Kidney epithelial cell (primary cell): ENCODE measurements at regions not wholly inside any gene's neighbourhood (a gene's known extent, or its start where the extent isn't known, plus 50 kb on each side); places are given as distances from the start of the nearest gene placed in this dataset.
"Not testable (repeated sequence)": the region's sequence is repeated elsewhere in the genome, so short reads cannot be mapped to it uniquely, and the experiment has no call there.

Experiments used
- DNase-seq: peaks from one replicate; pipeline ENCODE4 v3.0.0-alpha.2; 2010; ENCODE audit warnings: low read depth
- H3K27me3 ChIP-seq: 2 replicates; pipeline ENCODE4 v1.6.0; 2011; ENCODE audit warnings: low read length; ENCODE audit not compliant: control insufficient read depth, insufficient read depth
- H3K36me3 ChIP-seq: 2 replicates; pipeline ENCODE4 v1.5.1; 2011; ENCODE audit warnings: low read length; ENCODE audit not compliant: control insufficient read depth, insufficient read depth
- H3K4me3 ChIP-seq: 2 replicates; pipeline ENCODE4 v1.5.1; 2011; ENCODE audit warnings: low read depth, mild to moderate bottlenecking, control low read depth, low read length
- CTCF ChIP-seq: IDR thresholded peaks from 2 replicates; pipeline ENCODE4 v1.5.1; 2011; ENCODE audit warnings: mild to moderate bottlenecking, moderate library complexity, low read length, control low read depth, inconsistent platforms; ENCODE audit not compliant: insufficient read depth, poor library complexity, severe bottlenecking

- Histone ChIP-seq H3K27me3 (no peaks in the 10 kb centered on the region), H3K4me3 (no peak overlapping the region), H3K36me3 (no peaks in the 10 kb centered on the region)
- no peak for TF ChIP-seq CTCF
- DNase-seq: no peak
These were observed 274.5 kb upstream of the AZI2 start for GRCh38 chr3:28623106-28623505.

GRCh38 chr3:28624084-28624483 lies 275.5 kb upstream of the AZI2 start:
- Histone ChIP-seq H3K27me3 (no peaks in the 10 kb centered on the region), H3K4me3 (no peak overlapping the region), H3K36me3 (no peaks in the 10 kb centered on the region)
- DNase-seq: no peak
- TF ChIP-seq CTCF: no peak

GRCh38 chr3:28627843-28628242 lies 279.2 kb upstream of the AZI2 start:
- not testable (repeated sequence) for DNase-seq, H3K27me3 ChIP-seq, H3K36me3 ChIP-seq, H3K4me3 ChIP-seq

GRCh38 chr3:28634019-28634418 lies 285.4 kb upstream of the AZI2 start:
- DNase-seq: no peak
- Histone ChIP-seq H3K27me3 (no peaks in the 10 kb centered on the region), H3K4me3 (no peak overlapping the region), H3K36me3 (no peaks in the 10 kb centered on the region)
- TF ChIP-seq CTCF: no peak

- Histone ChIP-seq H3K4me3 (no peak overlapping the region), H3K36me3 (no peaks in the 10 kb centered on the region), H3K27me3 (no peaks in the 10 kb centered on the region)
- no peak for DNase-seq
- TF ChIP-seq CTCF: no peak
These were observed 289.1 kb upstream of the AZI2 start for GRCh38 chr3:28637742-28638141.

- H3K36me3 ChIP-seq: no peaks in the 10 kb centered on the region
- H3K4me3 ChIP-seq: no peak overlapping the region
- H3K27me3 ChIP-seq: no peaks in the 10 kb centered on the region
- no peak for DNase-seq
- TF ChIP-seq CTCF: no peak
These were observed 296.5 kb upstream of the AZI2 start for GRCh38 chr3:28645149-28645548.
